Tibial artery (tissue), 4 donors: ENCODE measurements at regions not wholly inside any gene's neighbourhood (a gene's known extent, or its start where the extent isn't known, plus 50 kb on each side); places are given as distances from the start of the nearest gene placed in this dataset.

Experiments used
- DNase-seq, 2 donors: peaks; one replicate each; pipeline ENCODE4 v3.0.0-alpha.2; 2019
- H3K27ac ChIP-seq, 2 donors: fragments of 200-600 bp; sonication (generic) in 1 of 2; 1 replicate in 1 of 2; 2 replicates in 1 of 2; pipeline ENCODE4 v1.5.1; 2018 to 2019; ENCODE audit warnings: mild to moderate bottlenecking in 1 of 2
- H3K27me3 ChIP-seq, 2 donors: fragments of 200-600 bp; sonication (generic) in 1 of 2; one replicate each; pipeline versions ENCODE4 v1.5.1 to v1.6.0; 2016 to 2019
- H3K36me3 ChIP-seq, 3 donors: fragments of 200-600 bp; sonication (generic) in 2 of 3; one replicate each; pipeline ENCODE4 v1.5.1; 2016 to 2019; ENCODE audit warnings: mild to moderate bottlenecking in 2 of 3
- H3K4me1 ChIP-seq, 4 donors: fragments of 200-600 bp; sonication (generic) in 2 of 4; 1 replicate in 3 of 4; 2 replicates in 1 of 4; pipeline ENCODE4 v1.5.1; 2016 to 2019
- H3K4me3 ChIP-seq, 2 donors: fragments of 200-600 bp; sonication (generic) in 1 of 2; 1 replicate in 1 of 2; 2 replicates in 1 of 2; pipeline ENCODE4 v1.5.1; 2018 to 2019; ENCODE audit warnings: mild to moderate bottlenecking in 2 of 2
- H3K9me3 ChIP-seq, 3 donors: fragments of 200-600 bp; sonication (generic) in 1 of 3; one replicate each; pipeline ENCODE4 v1.5.1; 2016 to 2019
- CTCF ChIP-seq, 2 experiments: fragments of 200-600 bp in 1 of 2; fragments of 450-650 bp in 1 of 2; IDR thresholded peaks; one replicate each; pipeline ENCODE4 v1.5.1; 2017 to 2019; ENCODE audit warnings: antibody characterized with exemption in 2 of 2, mild to moderate bottlenecking in 1 of 2, moderate library complexity in 1 of 2
- intact Hi-C: fragments of 100-400 bp; cut with DNase I; formaldehyde crosslinking; loops from one replicate; pipeline ENCODE4 v1.15.0; 2023; ENCODE audit warnings: low total_unique reads

GRCh38 chr20:56724241-56724757 is 95.2 kb downstream of the TFAP2C start:
- no peak overlapping the region for H3K27ac ChIP-seq
- intact Hi-C loops, result no loop called here
- DNase-seq, result no peak
- H3K36me3 ChIP-seq, result no peaks in the 10 kb centered on the region
- no peaks in the 10 kb centered on the region for H3K9me3 ChIP-seq
- no peak for TF ChIP-seq CTCF (IDR thresholded peaks at IDR 0.05)
- no peaks in the 10 kb centered on the region for H3K4me1 ChIP-seq
- no peak overlapping the region for H3K4me3 ChIP-seq
- no peaks in the 10 kb centered on the region for H3K27me3 ChIP-seq

- H3K27ac ChIP-seq, result no peak overlapping the region
- no peaks in the 10 kb centered on the region for H3K4me1 ChIP-seq
- H3K9me3 ChIP-seq, result no peaks in the 10 kb centered on the region
- TF ChIP-seq CTCF (IDR thresholded peaks at IDR 0.05), result no peak
- no peak for DNase-seq
- no peaks in the 10 kb centered on the region for H3K27me3 ChIP-seq
- no peaks in the 10 kb centered on the region for H3K36me3 ChIP-seq
- intact Hi-C loops, result no loop called here
- H3K4me3 ChIP-seq, result no peak overlapping the region
Measured at GRCh38 chr20:56730003-56730402, 100.9 kb downstream of the TFAP2C start.

- Histone ChIP-seq H3K36me3 (no peaks in the 10 kb centered on the region), H3K4me1 (no peaks in the 10 kb centered on the region), H3K4me3 (no peak overlapping the region), H3K27me3 (no peaks in the 10 kb centered on the region), H3K27ac (no peak overlapping the region), H3K9me3 (no peaks in the 10 kb centered on the region)
- intact Hi-C loops, result no loop called here
- DNase-seq, result no peak
- TF ChIP-seq CTCF (IDR thresholded peaks at IDR 0.05), result no peak
Measured at GRCh38 chr20:56730996-56731395, 101.9 kb downstream of the TFAP2C start.

GRCh38 chr20:56731476-56731875 is 102.4 kb downstream of the TFAP2C start:
- H3K27me3 ChIP-seq, result peaks cover 0 to 4% of the 10 kb centered on the region in 2 donors
- no peak overlapping the region for H3K27ac ChIP-seq
- no peak overlapping the region for H3K4me3 ChIP-seq
- DNase-seq, result no peak
- no peak for TF ChIP-seq CTCF (IDR thresholded peaks at IDR 0.05)
- H3K36me3 ChIP-seq, result no peaks in the 10 kb centered on the region
- no peaks in the 10 kb centered on the region for H3K4me1 ChIP-seq
- no peaks in the 10 kb centered on the region for H3K9me3 ChIP-seq
- intact Hi-C loops, result no loop called here

- intact Hi-C loops, result no loop called here
- no peak for DNase-seq
- Histone ChIP-seq H3K4me3 (no peak overlapping the region), H3K27ac (no peak overlapping the region), H3K36me3 (no peaks in the 10 kb centered on the region), H3K4me1 (no peaks in the 10 kb centered on the region), H3K9me3 (no peaks in the 10 kb centered on the region), H3K27me3 (peaks cover 0 to 15% of the 10 kb centered on the region in 2 donors)
- no peak for TF ChIP-seq CTCF (IDR thresholded peaks at IDR 0.05)
Measured at GRCh38 chr20:56733967-56734366, 104.9 kb downstream of the TFAP2C start.

GRCh38 chr20:56735084-56735642 is 106.1 kb downstream of the TFAP2C start:
- H3K27me3 ChIP-seq, result peaks cover 0 to 21% of the 10 kb centered on the region in 2 donors
- no peak for DNase-seq
- no peak overlapping the region for H3K27ac ChIP-seq
- no peaks in the 10 kb centered on the region for H3K4me1 ChIP-seq
- intact Hi-C loops, result no loop called here
- H3K9me3 ChIP-seq, result no peaks in the 10 kb centered on the region
- no peak for TF ChIP-seq CTCF (IDR thresholded peaks at IDR 0.05)
- no peak overlapping the region for H3K4me3 ChIP-seq
- no peaks in the 10 kb centered on the region for H3K36me3 ChIP-seq
